Erythroblast (primary cell): ENCODE measurements at regions not wholly inside any gene's neighbourhood (a gene's known extent, or its start where the extent isn't known, plus 50 kb on each side); places are given as distances from the start of the nearest gene placed in this dataset.
"Not testable (repeated sequence)": the region's sequence is repeated elsewhere in the genome, so short reads cannot be mapped to it uniquely, and the experiment has no call there.

Experiments
- GATA1 ChIP-seq: IDR thresholded peaks from 2 replicates; pipeline ENCODE4 v1.6.1; 2011; ENCODE audit warnings: low read depth, mild to moderate bottlenecking, control low read depth, low read length, moderate library complexity
- POLR2A ChIP-seq: IDR thresholded peaks from 2 replicates; pipeline ENCODE4 v1.6.1; 2011; ENCODE audit warnings: mild to moderate bottlenecking, low read length

DNA sequence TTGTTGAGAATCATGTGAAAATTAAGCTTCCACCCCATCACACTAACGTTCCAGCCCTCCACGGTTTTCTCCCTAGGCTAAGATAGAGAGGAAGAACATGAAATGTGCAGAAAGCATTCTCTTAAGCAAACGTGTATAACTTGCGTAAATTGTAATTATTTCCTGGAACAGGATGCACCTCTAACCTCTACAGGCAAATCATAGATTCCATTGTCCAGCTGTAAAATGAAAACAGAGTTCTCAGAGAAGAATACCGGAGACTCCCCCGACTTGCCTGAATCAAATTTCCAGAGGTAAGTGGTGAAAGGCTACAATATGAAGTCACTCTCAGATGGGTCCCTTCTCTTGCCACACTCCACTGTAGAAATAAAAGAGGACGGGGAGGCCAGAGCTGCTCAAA is 211.4 kb downstream of the FAM72C start:
- TF ChIP-seq POLR2A, GATA1: not testable (repeated sequence)
